Mucosa of descending colon (tissue), 3 donors: ENCODE measurements at regions not wholly inside any gene's neighbourhood (a gene's known extent, or its start where the extent isn't known, plus 50 kb on each side); places are given as distances from the start of the nearest gene placed in this dataset.

ENCODE experiments used
- ATAC-seq: fragments of 200-7000 bp; cut with Tn5 transposase; one replicate; pipeline ENCODE4 v1.9.1; 2020; ENCODE audit warnings: mild to moderate bottlenecking, moderate library complexity
- DNase-seq, 3 donors: peaks; one replicate each; pipeline ENCODE4 v3.0.0-alpha.2; 2020
- H3K36me3 ChIP-seq: fragments of 200-600 bp; one replicate; pipeline ENCODE4 v1.8.0; 2021; ENCODE audit warnings: low read depth, mild to moderate bottlenecking
- H3K4me1 ChIP-seq: fragments of 200-600 bp; one replicate; pipeline ENCODE4 v1.8.0; 2021; ENCODE audit warnings: low read depth, mild to moderate bottlenecking
- H3K4me3 ChIP-seq: fragments of 200-600 bp; one replicate; pipeline ENCODE4 v1.8.0; 2021; ENCODE audit warnings: mild to moderate bottlenecking
- H3K9me3 ChIP-seq: fragments of 200-600 bp; one replicate; pipeline ENCODE4 v1.8.0; 2021; ENCODE audit warnings: mild to moderate bottlenecking
- CTCF ChIP-seq: fragments of 200-600 bp; IDR thresholded peaks from one replicate; pipeline ENCODE4 v1.8.0; 2022; ENCODE audit warnings: antibody characterized with exemption, mild to moderate bottlenecking
- intact Hi-C, 2 donors: fragments of 100-400 bp; cut with DNase I in 1 of 2; cut with micrococcal nuclease in 1 of 2; formaldehyde crosslinking; loops; one replicate each; pipeline versions ENCODE4 v1.11.0 to v1.11.1; 2022; cut with DNase I, micrococcal nuclease
- donor health status: DM: no; HTN: no; CAD: no; lungs with moderate emphysema.
- donor health status: DM: no; HTN: no; CAD: no.
- donor health status: DM: no; HTN: yes; CAD: no.

GRCh38 chr6:147839708-147840610 is 331.5 kb downstream of the SAMD5 start:
- no peaks in the 10 kb centered on the region for H3K9me3 ChIP-seq
- no peak for TF ChIP-seq CTCF
- H3K4me1 ChIP-seq: no peaks in the 10 kb centered on the region
- H3K36me3 ChIP-seq: no peaks in the 10 kb centered on the region
- DNase-seq: no peak
- intact Hi-C loops: no loop called here
- ATAC-seq: no peak
- H3K4me3 ChIP-seq: no peak overlapping the region

GRCh38 chr6:147841547-147842148 is 333.2 kb downstream of the SAMD5 start:
- no peaks in the 10 kb centered on the region for H3K9me3 ChIP-seq
- H3K36me3 ChIP-seq: no peaks in the 10 kb centered on the region
- no peak for ATAC-seq
- TF ChIP-seq CTCF: no peak
- H3K4me1 ChIP-seq: no peaks in the 10 kb centered on the region
- no peak overlapping the region for H3K4me3 ChIP-seq
- DNase-seq: no peak
- intact Hi-C loops: no loop called here

GRCh38 chr6:147849401-147850330 is 341.2 kb downstream of the SAMD5 start:
- Histone ChIP-seq H3K9me3 (no peaks in the 10 kb centered on the region), H3K4me1 (no peaks in the 10 kb centered on the region), H3K36me3 (no peaks in the 10 kb centered on the region), H3K4me3 (no peak overlapping the region)
- ATAC-seq (no peak), DNase-seq (no peak)
- intact Hi-C loops: no loop called here
- TF ChIP-seq CTCF: no peak

DNA sequence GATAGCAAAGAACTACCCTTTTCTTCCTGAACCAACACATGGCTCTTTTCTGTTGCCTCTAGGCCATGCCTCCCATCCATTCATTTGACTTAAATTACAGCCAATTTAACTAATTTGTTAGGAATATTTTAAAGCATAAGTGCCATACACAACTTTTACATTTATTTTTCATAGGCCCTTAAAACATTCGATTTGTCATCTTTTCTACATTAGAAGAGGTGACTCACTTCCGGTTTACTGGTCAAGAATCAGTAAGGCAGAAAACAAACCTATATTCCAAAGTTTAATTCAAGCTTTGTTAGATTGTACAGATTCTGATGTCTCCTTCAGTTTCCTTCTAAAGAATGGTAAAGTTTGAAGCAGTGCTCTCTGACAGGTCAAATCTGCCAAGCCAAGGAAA is 344.3 kb downstream of the SAMD5 start:
- intact Hi-C loops: no loop called here
- no peaks in the 10 kb centered on the region for H3K4me1 ChIP-seq
- H3K36me3 ChIP-seq: no peaks in the 10 kb centered on the region
- H3K9me3 ChIP-seq: no peaks in the 10 kb centered on the region
- no peak for ATAC-seq
- DNase-seq: no peak
- no peak overlapping the region for H3K4me3 ChIP-seq
- no peak for TF ChIP-seq CTCF

DNA sequence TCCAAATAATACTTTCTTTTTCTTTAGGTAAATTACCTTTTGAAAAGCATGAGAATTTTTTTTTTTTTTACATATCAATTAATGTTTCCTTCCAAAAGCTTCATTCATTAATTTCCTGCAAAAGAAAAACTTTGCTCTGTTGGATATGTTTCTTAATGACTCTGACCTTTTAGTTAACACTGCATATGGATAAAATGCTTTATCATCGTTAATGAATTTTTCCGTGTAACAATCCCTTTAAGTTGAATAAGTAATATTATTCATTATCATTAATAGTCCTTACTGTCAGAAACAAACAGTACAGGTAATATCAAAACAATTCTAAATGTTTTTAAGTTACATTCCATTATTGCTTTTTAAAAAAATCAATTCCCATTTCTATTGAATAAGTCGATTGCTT is 345.1 kb downstream of the SAMD5 start:
- no peak for ATAC-seq
- H3K36me3 ChIP-seq: no peaks in the 10 kb centered on the region
- H3K9me3 ChIP-seq: no peaks in the 10 kb centered on the region
- no peak for TF ChIP-seq CTCF
- no peak for DNase-seq
- H3K4me1 ChIP-seq: no peaks in the 10 kb centered on the region
- intact Hi-C loops: no loop called here
- H3K4me3 ChIP-seq: no peak overlapping the region
